ENCODE measurements at regions not wholly inside any gene's neighbourhood (a gene's known extent, or its start where the extent isn't known, plus 50 kb on each side); places are given as distances from the start of the nearest gene placed in this dataset.

- TF ChIP-seq ZNF280B (CRISPR knock-in tag; IDR thresholded peaks at IDR 0.05; ENCODE audit: borderline replicate concordance), result no peak
- no peak for TF ChIP-seq CCAR2 (optimal IDR thresholded peaks at IDR 0.05; ENCODE audit: low read depth, low read length)
- TF ChIP-seq ZSCAN9 (CRISPR knock-in tag; IDR thresholded peaks at IDR 0.05; ENCODE audit: borderline replicate concordance), result no peak
- no peak for TF ChIP-seq ATF1 (CRISPR knock-in tag; IDR thresholded peaks at IDR 0.05)
Observed at GRCh38 chr2:217334561-217334960, 474.7 kb upstream of the TNP1 start (continued).

- Histone ChIP-seq H3K4me1 (ENCODE audit: insufficient read depth, low read length) (peaks cover 60% of the 10 kb centered on the region), H3K27ac (ENCODE audit: extremely low read length, insufficient read depth, low read length) (peak overlapping the region; percentile 85), H3K27me3 (ENCODE audit: control insufficient read depth in 1 of 2, insufficient read depth in 2 of 2, low read length in 2 of 2) (no peaks in the 10 kb centered on the region), H3K9me3 (ENCODE audit: low read length) (no peaks in the 10 kb centered on the region), H3K4me3 (replicated peaks in 1 of 3; ENCODE audit: insufficient read depth in 1 of 3, low read depth in 2 of 3, low read length in 3 of 3) (no peak overlapping the region), H4K20me1 (ENCODE audit: insufficient read depth, low read length) (no peaks in the 10 kb centered on the region), H3K79me2 (ENCODE audit: insufficient read depth, low read length) (no peaks in the 10 kb centered on the region), H3K4me2 (ENCODE audit: low read depth, low read length) (no peak overlapping the region), H3K9ac (ENCODE audit: insufficient read depth, low read depth, low read length) (0 out of 2 replicates have a peak overlapping the region, but pooled peaks have one; percentile 4), H3K36me3 (replicated peaks in 1 of 2; ENCODE audit: control insufficient read depth in 1 of 2, insufficient read depth in 2 of 2, low read length in 2 of 2) (no peaks in the 10 kb centered on the region), H2AFZ (ENCODE audit: low read length) (no peak overlapping the region)
- intact Hi-C loops (cut with micrococcal nuclease; ENCODE audit: unreplicated experiment), result loop anchor here (10.0 kb wide), 1 partner anchor 638 kb away; the partner anchor contains the start of gene IGFBP5
- no peak for ATAC-seq
- FAIRE-seq, result no peak
- CTCF ChIA-PET (ENCODE audit: low intra/inter-chr PET ratio, low total read pairs), result no interaction called here
- 85% methylated on average over 9 of the region's 9 CpGs for WGBS (ENCODE audit: low lambda C conversion rate)
- in situ Hi-C loops (cut with HindIII; ENCODE audit: extremely low pct_ligation_motif_present, low pct_unique_long_range_greater_than_20kb), result loop anchor here (25.0 kb wide), 1 partner anchor 821 kb away; no protein-coding TSS in a partner anchor
- DNase-seq (ENCODE audit: low spot score), result peak; percentile 52
- POLR2A ChIA-PET, result interaction anchor here (1.4 kb wide), 1 partner anchor 15 kb away, joined by 3 read pairs; no protein-coding TSS in a partner anchor
- no TSS peak for BruUV-seq (replicated peaks)
- TF ChIP-seq ZNF577 (CRISPR knock-in tag; IDR thresholded peaks at IDR 0.05; ENCODE audit: borderline replicate concordance, low read depth) (no peak), FOXA3 (CRISPR knock-in tag; IDR thresholded peaks at IDR 0.05) (no peak), ATF1 (CRISPR knock-in tag; IDR thresholded peaks at IDR 0.05) (peak; percentile 55), KDM1A (CRISPR knock-in tag; IDR thresholded peaks at IDR 0.05) (no peak), NCOA2 (CRISPR knock-in tag; IDR thresholded peaks at IDR 0.05) (peak; percentile 33; the same call in 1 of the 2 replicates), ZNF597 (CRISPR knock-in tag; IDR thresholded peaks at IDR 0.05) (no peak), ZNF775 (CRISPR knock-in tag; IDR thresholded peaks at IDR 0.05; ENCODE audit: borderline replicate concordance) (no peak), KAT8 (CRISPR knock-in tag; IDR thresholded peaks at IDR 0.05) (no peak), SALL2 (CRISPR knock-in tag; IDR thresholded peaks at IDR 0.05) (no peak), RARA (CRISPR knock-in tag; IDR thresholded peaks at IDR 0.05) (0 out of 2 replicates have a peak, but pooled peaks have one; percentile 20), GMEB1 (CRISPR knock-in tag; IDR thresholded peaks at IDR 0.05; ENCODE audit: borderline replicate concordance) (no peak), ZNF160 (CRISPR knock-in tag; IDR thresholded peaks at IDR 0.05) (no peak), RBFOX2 (IDR thresholded peaks at IDR 0.05; ENCODE audit: low read depth, low read length) (no peak), HIC2 (CRISPR knock-in tag; IDR thresholded peaks at IDR 0.05; ENCODE audit: low read depth) (no peak), ZNF24 (IDR thresholded peaks at IDR 0.05) (no peak)
Observed at GRCh38 chr2:217332866-217333265, 473.0 kb upstream of the TNP1 start.
